ENCODE measurements at regions not wholly inside any gene's neighbourhood (a gene's known extent, or its start where the extent isn't known, plus 50 kb on each side); places are given as distances from the start of the nearest gene placed in this dataset.

GRCh38 chrX:30504309-30504708, 73.3 kb downstream of the TASL start:
- peak; percentile 15 for DNase-seq (ENCODE audit: low spot score)

- no peak for DNase-seq (ENCODE audit: low spot score)
Measured at GRCh38 chrX:30495468-30495867, 82.1 kb downstream of the TASL start.

DNA sequence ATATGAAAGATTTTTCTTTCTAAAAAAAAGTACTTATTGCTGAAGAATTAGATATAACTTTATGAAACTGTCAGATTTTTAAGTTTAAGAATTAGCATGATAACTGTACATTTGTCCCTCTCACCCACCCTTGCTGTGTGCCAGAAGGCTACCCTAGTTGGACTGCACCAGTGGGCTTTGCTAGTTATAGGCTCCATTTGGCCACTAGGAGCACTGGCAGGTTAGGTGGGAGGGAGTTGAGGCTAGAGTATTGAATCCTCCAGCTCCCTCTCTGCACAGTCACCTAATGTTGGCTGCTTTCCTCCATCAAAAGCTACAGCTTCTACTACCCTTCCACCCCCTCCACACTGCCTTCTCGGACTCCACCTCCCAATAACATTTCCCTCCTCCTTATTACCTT, 84.2 kb downstream of the TASL start:
- no peak for DNase-seq (ENCODE audit: low spot score)

GRCh38 chrX:30489323-30489722, 88.2 kb downstream of the TASL start:
- DNase-seq (ENCODE audit: low spot score): peak; percentile 14

DNA sequence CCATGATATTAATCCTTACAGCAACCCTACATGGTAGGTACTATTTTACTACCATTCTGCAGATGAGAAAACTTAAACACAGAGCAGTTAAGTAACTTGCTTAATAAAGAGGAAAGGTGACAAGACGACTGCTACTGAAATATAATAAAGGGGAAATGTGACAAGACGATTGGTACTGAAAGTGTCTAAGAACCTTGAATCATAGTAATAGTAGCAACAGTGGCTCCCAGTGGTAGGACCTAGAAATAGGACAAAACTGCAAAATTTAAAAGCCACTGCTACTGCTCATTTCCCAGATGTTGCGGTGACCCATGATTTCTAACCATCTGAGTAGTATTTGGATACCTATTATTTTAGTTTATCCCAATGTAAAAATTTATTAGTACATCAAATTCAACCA, 89.5 kb downstream of the TASL start:
- peak; percentile 1 for DNase-seq (ENCODE audit: low spot score)

DNA sequence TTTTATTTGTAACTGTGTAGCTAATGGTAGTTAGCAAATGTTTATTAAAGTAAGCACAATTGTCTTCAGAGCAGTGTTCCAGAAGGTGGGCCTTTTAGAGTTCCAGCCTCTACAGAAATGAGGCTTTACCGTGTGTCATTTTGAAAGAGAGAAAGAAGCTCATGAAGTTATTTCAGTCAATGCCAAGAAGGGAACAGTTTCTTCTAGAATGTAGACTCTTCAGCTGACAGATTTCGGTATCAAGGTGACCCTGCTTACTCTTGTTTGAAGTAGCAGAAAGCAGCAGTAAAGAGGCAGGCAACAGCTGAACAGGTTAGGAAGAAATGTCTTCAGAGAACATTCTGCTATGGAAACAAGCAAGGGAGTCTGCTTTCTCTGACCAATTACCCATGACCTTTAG, 93.6 kb downstream of the TASL start:
- no peak for DNase-seq (ENCODE audit: low spot score)

DNA sequence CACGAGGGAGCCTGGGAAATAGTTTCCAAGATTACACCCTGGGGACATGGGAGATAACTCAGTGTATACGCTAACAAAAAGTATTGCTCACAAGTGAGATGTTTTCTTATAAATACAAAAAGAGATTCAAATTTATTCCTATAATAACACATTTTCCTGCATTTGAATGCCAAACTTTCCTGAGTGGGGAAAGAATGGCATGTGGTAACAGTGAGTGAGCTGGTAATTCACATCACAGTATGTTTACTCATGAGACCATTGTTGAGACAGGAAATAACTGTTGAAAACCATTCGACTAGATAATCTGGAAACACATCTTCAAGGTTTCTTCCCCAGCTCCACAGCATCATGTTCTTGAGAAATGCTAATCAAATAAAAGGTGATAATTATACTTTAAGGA, 109.1 kb downstream of the TASL start:
- no peak for DNase-seq (ENCODE audit: low spot score)
